IPS-15b (cell line): ENCODE measurements at regions not wholly inside any gene's neighbourhood (a gene's known extent, or its start where the extent isn't known, plus 50 kb on each side); places are given as distances from the start of the nearest gene placed in this dataset.

Experiments used
- H3K27me3 ChIP-seq: one replicate; pipeline ENCODE4 v1.6.1; 2013; ENCODE audit warnings: low read length; ENCODE audit not compliant: control insufficient read depth, insufficient read depth
- H3K36me3 ChIP-seq: one replicate; pipeline ENCODE4 v1.6.1; 2013; ENCODE audit warnings: low read length; ENCODE audit not compliant: control insufficient read depth, insufficient read depth
- H3K4me1 ChIP-seq: one replicate; pipeline ENCODE4 v1.6.1; 2013; ENCODE audit warnings: mild to moderate bottlenecking, low read length; ENCODE audit not compliant: control insufficient read depth, insufficient read depth
- H3K4me3 ChIP-seq: one replicate; pipeline ENCODE4 v1.5.1; 2013; ENCODE audit warnings: low read depth, low read length
- H3K9ac ChIP-seq: one replicate; pipeline ENCODE4 v1.6.1; 2013; ENCODE audit warnings: low read depth, mild to moderate bottlenecking, low read length
- H3K9me3 ChIP-seq: one replicate; pipeline ENCODE4 v1.6.1; 2013; ENCODE audit warnings: mild to moderate bottlenecking, low read length; ENCODE audit not compliant: control insufficient read depth, insufficient read depth

DNA sequence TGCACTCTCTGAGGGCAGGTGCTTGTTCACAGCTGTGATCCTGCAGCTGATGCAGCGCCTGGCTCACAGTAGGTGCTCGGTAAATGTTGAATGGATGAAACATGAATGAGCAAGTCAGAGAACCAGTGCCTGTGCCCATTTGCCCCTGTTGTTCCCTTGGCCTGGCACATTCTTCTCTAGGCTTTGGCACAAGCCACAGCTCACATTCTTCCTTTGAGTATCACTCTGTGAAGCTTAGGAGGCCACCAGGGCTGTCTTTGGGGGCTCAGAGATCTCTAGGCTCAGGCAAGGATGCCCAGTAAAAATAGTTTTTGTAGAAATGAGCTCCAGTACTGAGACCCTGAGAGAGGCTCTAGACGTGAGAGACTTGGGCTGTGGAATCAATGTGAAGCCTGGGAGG lies 144.6 kb upstream of the NAV2 start:
- Histone ChIP-seq H3K27me3 (no peaks in the 10 kb centered on the region), H3K4me3 (no peak overlapping the region), H3K9me3 (no peaks in the 10 kb centered on the region), H3K36me3 (no peaks in the 10 kb centered on the region), H3K9ac (no peak overlapping the region), H3K4me1 (no peaks in the 10 kb centered on the region)

DNA sequence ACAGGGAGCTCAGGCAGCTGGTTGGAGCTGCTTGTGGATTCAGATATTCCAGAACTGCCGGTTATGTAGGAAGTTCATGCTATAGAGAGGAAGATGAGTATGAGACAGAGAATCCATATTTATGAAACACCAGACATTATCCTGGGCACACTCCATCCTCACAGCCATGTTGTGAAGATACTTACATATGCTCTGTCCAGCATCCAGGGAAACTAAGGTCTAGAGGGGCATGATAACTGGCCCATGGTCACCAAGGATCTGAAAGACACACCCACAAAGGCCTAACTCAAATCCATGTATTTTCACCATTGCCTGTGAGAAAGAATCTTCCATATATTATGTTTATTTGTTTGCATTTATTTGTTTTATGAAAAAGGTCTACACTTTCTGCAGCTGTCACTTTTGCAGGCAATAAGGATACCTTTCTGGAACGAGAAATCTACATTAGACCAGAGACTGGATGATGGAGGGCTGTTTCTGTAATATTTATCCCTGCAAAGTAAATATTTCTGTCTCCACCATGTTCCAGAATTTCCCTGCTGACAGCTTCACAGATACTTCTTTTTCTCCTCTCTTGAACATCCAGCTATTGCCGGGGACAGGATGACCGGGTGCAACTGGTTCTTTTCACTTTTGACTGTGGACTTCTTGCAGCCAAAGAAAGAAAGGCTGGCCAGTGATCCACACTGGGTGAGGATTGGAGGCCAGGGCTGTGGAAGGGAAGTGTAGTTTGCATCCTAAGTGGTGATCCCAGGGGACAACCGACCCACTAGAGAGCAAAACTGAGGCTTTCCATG lies 145.9 kb upstream of the NAV2 start:
- no peak overlapping the region for H3K4me3 ChIP-seq
- no peaks in the 10 kb centered on the region for H3K27me3 ChIP-seq
- H3K36me3 ChIP-seq: no peaks in the 10 kb centered on the region
- H3K9me3 ChIP-seq: no peaks in the 10 kb centered on the region
- no peak overlapping the region for H3K9ac ChIP-seq
- no peaks in the 10 kb centered on the region for H3K4me1 ChIP-seq

DNA sequence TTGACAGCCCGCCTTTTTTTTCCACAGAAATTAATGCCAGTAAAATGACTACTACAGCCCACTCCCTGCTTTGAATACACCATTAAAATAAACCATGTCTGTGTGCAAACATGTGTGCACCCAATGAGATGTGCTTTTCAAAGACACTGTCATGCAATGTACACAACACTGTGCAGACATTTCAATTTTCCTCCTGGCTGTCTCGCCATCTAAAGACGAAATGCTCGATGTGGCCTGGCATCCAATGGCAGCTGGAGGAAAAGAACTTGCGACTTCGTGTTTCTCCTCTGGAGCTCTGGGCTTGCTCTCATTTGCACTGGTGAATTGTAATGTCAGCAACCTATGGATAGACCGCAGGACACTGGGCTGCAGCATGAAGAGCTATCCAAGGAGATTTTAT lies 147.0 kb upstream of the NAV2 start:
- H3K4me3 ChIP-seq: no peak overlapping the region
- no peak overlapping the region for H3K9ac ChIP-seq
- no peaks in the 10 kb centered on the region for H3K27me3 ChIP-seq
- H3K36me3 ChIP-seq: no peaks in the 10 kb centered on the region
- H3K9me3 ChIP-seq: no peaks in the 10 kb centered on the region
- H3K4me1 ChIP-seq: no peaks in the 10 kb centered on the region

DNA sequence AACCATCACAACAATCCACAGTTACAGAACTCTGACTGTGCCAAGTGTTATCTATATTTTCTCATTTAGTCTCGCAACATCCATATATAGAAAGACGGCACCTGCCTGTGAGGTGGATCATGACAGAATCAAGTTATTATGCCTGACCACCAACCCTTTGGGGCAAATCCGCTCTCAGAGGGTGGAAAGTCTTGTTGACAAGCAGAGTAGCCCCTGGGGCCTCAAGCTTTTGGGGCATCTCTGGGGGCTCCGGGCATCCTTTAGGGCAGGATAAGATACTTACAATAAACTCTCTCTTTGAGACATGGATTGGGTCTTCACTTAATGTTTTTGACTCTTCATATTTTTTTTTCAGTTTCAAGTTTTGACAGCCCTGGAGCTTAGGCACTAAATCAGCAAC lies 150.5 kb upstream of the NAV2 start:
- H3K36me3 ChIP-seq: no peaks in the 10 kb centered on the region
- H3K4me1 ChIP-seq: no peaks in the 10 kb centered on the region
- H3K9me3 ChIP-seq: no peaks in the 10 kb centered on the region
- no peak overlapping the region for H3K4me3 ChIP-seq
- H3K9ac ChIP-seq: no peak overlapping the region
- peaks cover 6% of the 10 kb centered on the region for H3K27me3 ChIP-seq

DNA sequence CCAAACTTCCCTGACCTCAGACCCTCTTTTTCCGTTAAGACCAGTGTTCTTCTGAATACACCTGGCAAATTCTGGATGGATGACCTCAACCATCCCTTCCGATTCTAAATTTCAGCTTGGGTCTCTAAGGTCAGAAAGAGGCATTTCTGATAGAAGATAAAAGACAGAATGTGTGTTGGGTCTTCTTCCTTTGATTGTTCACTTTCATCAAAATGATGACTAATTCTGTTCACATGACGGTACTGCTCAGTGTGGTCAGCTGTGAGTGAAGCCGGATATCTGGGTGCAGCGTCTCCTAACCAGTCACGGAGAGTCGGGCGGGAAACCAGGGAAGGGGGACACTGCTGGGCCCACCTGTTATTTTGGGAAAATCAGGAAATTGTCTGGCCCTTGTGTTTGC lies 151.6 kb upstream of the NAV2 start:
- Histone ChIP-seq H3K36me3 (no peaks in the 10 kb centered on the region), H3K27me3 (peaks cover 6% of the 10 kb centered on the region), H3K9me3 (no peaks in the 10 kb centered on the region), H3K9ac (no peak overlapping the region), H3K4me1 (no peaks in the 10 kb centered on the region), H3K4me3 (no peak overlapping the region)

DNA sequence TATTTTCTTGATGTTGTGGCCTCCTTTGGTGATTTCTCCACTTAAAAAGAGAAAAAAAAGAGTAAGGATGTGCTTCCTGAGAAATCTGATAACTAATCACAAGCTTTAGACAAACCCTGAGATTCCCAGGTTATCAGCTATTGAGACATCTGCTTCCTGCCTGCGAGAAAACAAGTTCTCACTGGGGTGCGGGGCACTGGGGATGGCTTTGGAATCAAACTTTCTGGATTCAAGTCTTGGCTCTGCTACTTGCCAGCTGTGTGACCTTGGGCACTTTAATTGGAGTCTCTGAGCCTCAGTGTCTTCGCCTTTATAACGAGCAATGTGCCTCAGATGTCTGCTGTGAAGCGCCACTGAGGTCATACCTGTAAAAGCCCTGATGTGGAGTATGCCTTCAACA lies 152.5 kb upstream of the NAV2 start:
- H3K27me3 ChIP-seq: peaks cover 6% of the 10 kb centered on the region

DNA sequence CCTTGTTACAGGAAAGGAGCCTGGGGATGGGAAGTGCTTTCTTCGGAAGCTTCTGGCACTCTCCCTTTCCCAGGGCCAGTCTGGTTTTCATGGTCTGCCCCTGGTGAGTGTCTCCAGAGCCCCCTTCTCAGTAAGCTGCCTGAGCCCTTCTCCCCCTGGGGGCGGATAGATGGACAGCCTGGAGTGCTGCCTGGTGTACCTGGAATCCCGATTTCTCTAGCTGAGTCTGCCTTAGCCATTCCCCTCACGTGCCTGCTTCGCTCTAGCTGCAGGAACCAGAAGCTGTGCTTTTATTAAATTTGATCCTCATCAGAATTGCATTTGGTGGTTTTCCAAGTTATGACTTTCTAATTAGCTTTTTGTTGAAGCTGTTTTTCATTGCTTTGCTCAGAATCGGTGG lies 152.9 kb upstream of the NAV2 start:
- Histone ChIP-seq H3K4me3 (no peak overlapping the region), H3K27me3 (peaks cover 6% of the 10 kb centered on the region), H3K9ac (no peak overlapping the region), H3K9me3 (no peaks in the 10 kb centered on the region), H3K36me3 (no peaks in the 10 kb centered on the region), H3K4me1 (no peaks in the 10 kb centered on the region)

More for the DNA sequence above, 152.5 kb upstream of the NAV2 start:
- Histone ChIP-seq H3K4me3 (no peak overlapping the region), H3K9me3 (no peaks in the 10 kb centered on the region), H3K36me3 (no peaks in the 10 kb centered on the region), H3K4me1 (no peaks in the 10 kb centered on the region), H3K9ac (no peak overlapping the region)

DNA sequence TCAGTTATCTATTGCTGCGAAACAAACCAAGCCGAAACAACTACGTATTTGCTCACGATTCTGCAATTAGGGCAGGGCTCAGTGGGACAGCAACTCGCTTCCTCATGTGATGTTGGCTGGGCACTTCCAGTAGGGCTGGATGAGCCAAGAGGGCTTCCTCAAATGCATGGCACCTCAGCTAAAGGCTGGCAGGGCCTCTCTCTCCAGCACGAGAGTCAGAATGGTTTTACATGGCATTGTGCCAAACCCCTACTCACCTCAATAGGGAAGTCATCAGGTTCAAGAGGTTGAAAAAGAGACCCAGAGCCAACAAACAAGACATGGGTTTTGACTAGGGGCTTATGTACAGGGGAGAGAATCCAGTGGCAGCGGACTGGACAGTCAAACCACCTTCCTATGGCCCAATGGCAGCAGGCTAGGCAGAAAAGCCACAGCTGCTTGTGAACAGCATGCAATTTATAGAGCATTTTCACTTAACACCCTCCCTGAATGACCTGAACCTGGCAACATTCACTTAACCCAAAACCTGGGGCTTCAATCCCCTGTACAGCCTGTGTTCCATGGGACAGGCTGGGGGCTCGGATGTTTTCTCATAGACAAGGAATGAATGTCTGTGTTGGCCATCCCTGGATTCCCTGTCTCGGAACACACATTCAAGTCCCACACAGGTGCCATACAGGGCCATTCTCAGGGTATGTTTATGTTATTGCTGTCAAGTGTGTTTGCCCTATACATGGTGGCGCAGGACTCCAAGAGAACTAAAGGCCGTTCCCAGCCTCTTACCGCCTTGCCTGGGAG lies 154.2 kb upstream of the NAV2 start:
- Histone ChIP-seq H3K4me3 (no peak overlapping the region), H3K36me3 (no peaks in the 10 kb centered on the region), H3K27me3 (peaks cover 6% of the 10 kb centered on the region), H3K9me3 (no peaks in the 10 kb centered on the region), H3K4me1 (no peaks in the 10 kb centered on the region), H3K9ac (no peak overlapping the region)

DNA sequence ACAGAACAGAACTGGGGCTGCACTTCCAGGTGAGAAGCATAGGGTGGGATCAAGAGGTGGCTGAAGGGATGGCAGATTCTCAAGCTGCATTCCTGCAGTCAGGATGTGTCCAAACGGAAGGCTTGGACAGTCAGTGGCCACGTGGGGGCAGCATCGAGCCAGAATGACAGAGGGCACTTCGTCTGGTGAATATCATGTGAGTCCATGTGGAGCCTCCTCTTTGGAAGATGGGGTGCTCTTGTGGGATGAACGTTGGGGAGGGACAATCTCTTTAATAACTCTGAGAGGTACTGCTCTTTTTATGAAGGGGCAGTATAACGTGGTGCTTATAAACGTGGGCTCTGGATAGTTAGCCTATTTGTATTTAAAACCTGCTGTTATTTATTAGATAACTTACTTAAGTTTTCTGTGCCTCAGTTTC lies 154.9 kb upstream of the NAV2 start:
- H3K27me3 ChIP-seq: peaks cover 6% of the 10 kb centered on the region

DNA sequence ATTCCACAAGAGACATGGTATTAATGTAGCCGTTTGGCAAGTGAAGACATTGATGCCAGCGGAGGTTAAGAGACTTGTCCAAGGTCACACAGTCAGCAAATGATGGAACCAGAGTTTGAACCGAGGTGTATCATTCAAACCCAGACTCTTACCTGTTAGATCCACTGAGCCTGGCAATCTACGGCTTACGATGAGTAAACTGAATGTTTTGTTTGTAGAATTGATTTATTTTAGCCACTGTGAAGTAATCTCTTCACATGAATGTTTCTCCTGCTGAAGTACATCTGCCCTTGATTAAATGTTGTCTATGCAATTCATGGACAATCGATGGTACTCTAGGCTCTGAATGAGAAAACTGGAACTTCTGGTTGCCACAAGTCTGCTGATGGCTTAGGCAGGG lies 155.5 kb upstream of the NAV2 start:
- no peak overlapping the region for H3K4me3 ChIP-seq
- peaks cover 6% of the 10 kb centered on the region for H3K27me3 ChIP-seq
- H3K9ac ChIP-seq: no peak overlapping the region
- H3K36me3 ChIP-seq: no peaks in the 10 kb centered on the region
- H3K4me1 ChIP-seq: no peaks in the 10 kb centered on the region
- H3K9me3 ChIP-seq: no peaks in the 10 kb centered on the region

More for the DNA sequence above, 154.9 kb upstream of the NAV2 start:
- no peaks in the 10 kb centered on the region for H3K9me3 ChIP-seq
- H3K36me3 ChIP-seq: no peaks in the 10 kb centered on the region
- H3K4me1 ChIP-seq: no peaks in the 10 kb centered on the region
- no peak overlapping the region for H3K9ac ChIP-seq
- H3K4me3 ChIP-seq: no peak overlapping the region

DNA sequence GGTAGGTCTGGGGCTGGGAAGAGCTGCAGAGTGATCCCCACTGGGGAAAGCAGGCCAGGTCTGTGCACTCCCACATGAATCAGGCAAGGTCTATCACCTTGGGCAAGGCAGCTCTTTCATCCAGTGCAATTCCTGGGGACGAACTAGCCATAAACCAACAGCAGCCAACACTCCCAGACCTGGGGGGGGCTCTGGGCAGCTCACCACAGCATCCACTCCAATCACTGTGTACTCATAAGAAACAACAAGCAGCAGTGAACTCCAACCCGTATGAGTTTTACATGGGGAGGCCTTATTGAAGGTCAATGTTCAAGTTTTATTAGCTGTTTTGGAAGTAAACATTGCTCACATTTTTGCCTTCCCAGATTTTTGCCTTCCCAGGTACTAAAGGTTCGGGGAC lies 157.4 kb upstream of the NAV2 start:
- Histone ChIP-seq H3K9ac (no peak overlapping the region), H3K27me3 (peaks cover 6% of the 10 kb centered on the region), H3K4me1 (no peaks in the 10 kb centered on the region), H3K36me3 (no peaks in the 10 kb centered on the region), H3K4me3 (no peak overlapping the region), H3K9me3 (no peaks in the 10 kb centered on the region)
